ENCODE measurements at regions not wholly inside any gene's neighbourhood (a gene's known extent, or its start where the extent isn't known, plus 50 kb on each side); places are given as distances from the start of the nearest gene placed in this dataset.

- no peaks in the 10 kb centered on the region for H3K27me3 ChIP-seq (replicated peaks in 1 of 2; ENCODE audit: control insufficient read depth in 2 of 2, insufficient read depth in 2 of 2, low read length in 1 of 2)
- ChIA-PET POLR2A (interaction anchor here (0.6 kb wide), 1 partner anchor 266 kb away, joined by 4 read pairs; no protein-coding TSS in a partner anchor), SMC1A (ENCODE audit: uncharacterized antibody, unreplicated experiment) (interaction anchor here (1.8 kb wide), 1 partner anchor 12 kb away, joined by 4 read pairs; no protein-coding TSS in a partner anchor), RAD21 (ENCODE audit: unreplicated experiment) (interaction anchor here (0.6 kb wide), 1 partner anchor 294 kb away, joined by 3 read pairs; no protein-coding TSS in a partner anchor), CTCF (interaction anchor here (0.6 to 1.7 kb wide), 6 partner anchors 9 to 251 kb away, joined by 3 to 6 read pairs (median 4); no protein-coding TSS in a partner anchor)
- intact Hi-C loops (cut with micrococcal nuclease; ENCODE audit: unreplicated experiment) (no loop called here), in situ Hi-C loops (cut with MboI) (no loop called here)
- no peak overlapping the region for H2AFZ ChIP-seq (ENCODE audit: control insufficient read depth, low read depth, low read length)
- no peak overlapping the region for H3K27ac ChIP-seq (ENCODE audit: control insufficient read depth, insufficient read depth)
- no peak for TF ChIP-seq CBX3 (IDR thresholded peaks at IDR 0.05; ENCODE audit: borderline replicate concordance, low read depth)
- TF ChIP-seq LARP7 (IDR thresholded peaks at IDR 0.05), result no peak
- TF ChIP-seq HCFC1 (IDR thresholded peaks at IDR 0.05; ENCODE audit: low read length), result no peak
- TF ChIP-seq, protein P1, sequence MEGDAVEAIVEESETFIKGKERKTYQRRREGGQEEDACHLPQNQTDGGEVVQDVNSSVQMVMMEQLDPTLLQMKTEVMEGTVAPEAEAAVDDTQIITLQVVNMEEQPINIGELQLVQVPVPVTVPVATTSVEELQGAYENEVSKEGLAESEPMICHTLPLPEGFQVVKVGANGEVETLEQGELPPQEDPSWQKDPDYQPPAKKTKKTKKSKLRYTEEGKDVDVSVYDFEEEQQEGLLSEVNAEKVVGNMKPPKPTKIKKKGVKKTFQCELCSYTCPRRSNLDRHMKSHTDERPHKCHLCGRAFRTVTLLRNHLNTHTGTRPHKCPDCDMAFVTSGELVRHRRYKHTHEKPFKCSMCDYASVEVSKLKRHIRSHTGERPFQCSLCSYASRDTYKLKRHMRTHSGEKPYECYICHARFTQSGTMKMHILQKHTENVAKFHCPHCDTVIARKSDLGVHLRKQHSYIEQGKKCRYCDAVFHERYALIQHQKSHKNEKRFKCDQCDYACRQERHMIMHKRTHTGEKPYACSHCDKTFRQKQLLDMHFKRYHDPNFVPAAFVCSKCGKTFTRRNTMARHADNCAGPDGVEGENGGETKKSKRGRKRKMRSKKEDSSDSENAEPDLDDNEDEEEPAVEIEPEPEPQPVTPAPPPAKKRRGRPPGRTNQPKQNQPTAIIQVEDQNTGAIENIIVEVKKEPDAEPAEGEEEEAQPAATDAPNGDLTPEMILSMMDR (IDR thresholded peaks at IDR 0.05 in 2 of 3, conservative IDR thresholded peaks at IDR 0.05 in 1 of 3; ENCODE audit: control insufficient read depth in 2 of 3, extremely low read depth in 1 of 3, insufficient read depth in 1 of 3, low read depth in 3 of 3, low read length in 3 of 3), result peak; percentile 38 to 69 (median 59)
- no peak for TF ChIP-seq USF1 (IDR thresholded peaks at IDR 0.05; ENCODE audit: borderline replicate concordance, extremely low read length, insufficient read depth, low read depth, low read length)
- TF ChIP-seq ZNF274 (IDR thresholded peaks at IDR 0.05; ENCODE audit: insufficient read depth, insufficient read length), result no peak
- TF ChIP-seq MLLT1 (IDR thresholded peaks at IDR 0.05), result no peak
- peak; percentile 44; the same call in 1 of the 2 replicates for TF ChIP-seq RAD21 (IDR thresholded peaks at IDR 0.05; ENCODE audit: insufficient read depth, low read depth, low read length)
- TF ChIP-seq RUNX3 (IDR thresholded peaks at IDR 0.05; ENCODE audit: low read length), result peak; percentile 38; the same call in 1 of the 2 replicates
- WGBS (ENCODE audit: insufficient coverage, insufficient replicate concordance, low lambda C conversion rate, missing lambda C conversion rate), result 0% methylated on average over 3 of the region's 3 CpGs
- no peak overlapping the region for H3K4me2 ChIP-seq (ENCODE audit: control insufficient read depth, insufficient read depth)
- FAIRE-seq, result peak; percentile 23
- no peaks in the 10 kb centered on the region for H3K36me3 ChIP-seq (ENCODE audit: control insufficient read depth in 2 of 2, insufficient read depth in 2 of 2, low read length in 1 of 2)
- no TSS peak for BruUV-seq (replicated peaks)
- H3K4me3 ChIP-seq, result no peak overlapping the region
- DNase-seq (ENCODE audit: low read depth, low spot score), result no peak
- no peaks in the 10 kb centered on the region for H3K4me1 ChIP-seq (ENCODE audit: control insufficient read depth, insufficient read depth, low read length)
- H3K9me3 ChIP-seq (replicated peaks; ENCODE audit: control insufficient read depth, insufficient read depth, low read length), result no peaks in the 10 kb centered on the region
- no peak overlapping the region for H3K9ac ChIP-seq (ENCODE audit: control insufficient read depth, insufficient read depth, low read length)
- no peaks in the 10 kb centered on the region for H4K20me1 ChIP-seq (ENCODE audit: control insufficient read depth, insufficient read depth)
- no peaks in the 10 kb centered on the region for H3K79me2 ChIP-seq (ENCODE audit: control insufficient read depth, insufficient read depth, low read length)
- ATAC-seq, result peak; percentile 55; the same call in 2 of the 3 replicates
These were observed 154.1 kb upstream of the MMS22L start for GRCh38 chr6:97437087-97437486.

Data from GM12878 (cell line).